OCI-LY1 (cell line): ENCODE measurements at regions not wholly inside any gene's neighbourhood (a gene's known extent, or its start where the extent isn't known, plus 50 kb on each side); places are given as distances from the start of the nearest gene placed in this dataset.

Source experiments
- EZH2 ChIP-seq: fragments of 200-600 bp; sonication (generic), shearing (Covaris generic); IDR thresholded peaks from 2 replicates; pipeline ENCODE4 v1.8.0; 2017; ENCODE audit warnings: borderline replicate concordance, mixed run types, mild to moderate bottlenecking, antibody characterized with exemption, low read length, moderate library complexity, mixed read lengths
- TF ChIP-seq, protein P1 (sequence below): fragments of 200-600 bp; sonication (generic), shearing (Covaris generic); IDR thresholded peaks from 2 replicates; pipeline ENCODE4 v1.5.1; 2017; ENCODE audit warnings: mild to moderate bottlenecking, antibody characterized with exemption, low read length, moderate library complexity, mixed read lengths

DNA sequence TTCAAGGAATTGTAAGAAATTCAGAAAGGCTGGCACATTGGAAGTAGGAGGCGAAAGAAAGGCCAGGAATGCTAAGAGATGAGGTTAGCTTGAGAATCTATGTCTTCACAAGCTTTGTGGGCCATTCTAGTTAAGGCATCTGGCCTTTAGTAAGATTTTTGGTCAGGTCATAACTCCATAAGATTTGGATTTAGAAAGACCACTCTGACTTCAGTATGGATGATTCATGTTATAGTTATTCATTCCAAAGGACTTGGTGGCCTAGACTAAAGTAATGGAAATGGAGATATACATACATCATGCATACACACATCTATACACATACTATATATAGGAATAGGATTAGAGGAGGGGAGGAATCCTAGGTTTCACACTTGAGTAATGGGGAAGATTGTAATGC lies 77.5 kb downstream of the SEPTIN7 start:
- TF ChIP-seq EZH2 = no peak
- TF ChIP-seq, protein P1, sequence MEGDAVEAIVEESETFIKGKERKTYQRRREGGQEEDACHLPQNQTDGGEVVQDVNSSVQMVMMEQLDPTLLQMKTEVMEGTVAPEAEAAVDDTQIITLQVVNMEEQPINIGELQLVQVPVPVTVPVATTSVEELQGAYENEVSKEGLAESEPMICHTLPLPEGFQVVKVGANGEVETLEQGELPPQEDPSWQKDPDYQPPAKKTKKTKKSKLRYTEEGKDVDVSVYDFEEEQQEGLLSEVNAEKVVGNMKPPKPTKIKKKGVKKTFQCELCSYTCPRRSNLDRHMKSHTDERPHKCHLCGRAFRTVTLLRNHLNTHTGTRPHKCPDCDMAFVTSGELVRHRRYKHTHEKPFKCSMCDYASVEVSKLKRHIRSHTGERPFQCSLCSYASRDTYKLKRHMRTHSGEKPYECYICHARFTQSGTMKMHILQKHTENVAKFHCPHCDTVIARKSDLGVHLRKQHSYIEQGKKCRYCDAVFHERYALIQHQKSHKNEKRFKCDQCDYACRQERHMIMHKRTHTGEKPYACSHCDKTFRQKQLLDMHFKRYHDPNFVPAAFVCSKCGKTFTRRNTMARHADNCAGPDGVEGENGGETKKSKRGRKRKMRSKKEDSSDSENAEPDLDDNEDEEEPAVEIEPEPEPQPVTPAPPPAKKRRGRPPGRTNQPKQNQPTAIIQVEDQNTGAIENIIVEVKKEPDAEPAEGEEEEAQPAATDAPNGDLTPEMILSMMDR = no peak
